GM19035 (cell line): ENCODE measurements at regions not wholly inside any gene's neighbourhood (a gene's known extent, or its start where the extent isn't known, plus 50 kb on each side); places are given as distances from the start of the nearest gene placed in this dataset.

Experiments
- ATAC-seq: cut with Tn5 transposase; IDR thresholded peaks from one replicate; pipeline ENCODE4 v1.9.1; 2021; ENCODE audit not compliant: unreplicated experiment

GRCh38 chr4:20443015-20443805 lies 191.5 kb downstream of the SLIT2 start:
- no peak for ATAC-seq

GRCh38 chr4:20444599-20445337 lies 193.1 kb downstream of the SLIT2 start:
- ATAC-seq, result no peak

- ATAC-seq, result no peak
Observed at GRCh38 chr4:20445933-20446723, 194.4 kb downstream of the SLIT2 start.

- ATAC-seq, result no peak
Observed at GRCh38 chr4:20447103-20447502, 195.4 kb downstream of the SLIT2 start.

GRCh38 chr4:20451986-20452385 lies 200.3 kb downstream of the SLIT2 start:
- ATAC-seq, result no peak

GRCh38 chr4:20454515-20454914 lies 202.8 kb downstream of the SLIT2 start:
- ATAC-seq, result no peak

- no peak for ATAC-seq
Observed at GRCh38 chr4:20456407-20456806, 204.7 kb downstream of the SLIT2 start.

- no peak for ATAC-seq
Observed at GRCh38 chr4:20462426-20463175, 210.9 kb downstream of the SLIT2 start.

GRCh38 chr4:20463176-20463430 lies 211.4 kb downstream of the SLIT2 start:
- no peak for ATAC-seq

GRCh38 chr4:20464381-20464780 lies 212.7 kb downstream of the SLIT2 start:
- no peak for ATAC-seq

GRCh38 chr4:20474119-20474518 lies 222.4 kb downstream of the SLIT2 start:
- no peak for ATAC-seq

- ATAC-seq, result no peak
Observed at GRCh38 chr4:20478412-20478811, 221.8 kb upstream of the PACRGL start.

GRCh38 chr4:20480165-20480947 lies 219.9 kb upstream of the PACRGL start:
- ATAC-seq, result no peak

- ATAC-seq, result no peak
Observed at GRCh38 chr4:20483416-20483815, 216.8 kb upstream of the PACRGL start.

GRCh38 chr4:20486433-20486832 lies 213.8 kb upstream of the PACRGL start:
- ATAC-seq, result no peak

- no peak for ATAC-seq
Observed at GRCh38 chr4:20487446-20487845, 212.8 kb upstream of the PACRGL start.

- ATAC-seq, result no peak
Observed at GRCh38 chr4:20487852-20488251, 212.4 kb upstream of the PACRGL start.

- no peak for ATAC-seq
Observed at GRCh38 chr4:20490734-20491133, 209.5 kb upstream of the PACRGL start.

- no peak for ATAC-seq
Observed at GRCh38 chr4:20493761-20494353, 206.4 kb upstream of the PACRGL start.

- ATAC-seq, result no peak
Observed at GRCh38 chr4:20496068-20496467, 204.2 kb upstream of the PACRGL start.
